ENCODE measurements at regions not wholly inside any gene's neighbourhood (a gene's known extent, or its start where the extent isn't known, plus 50 kb on each side); places are given as distances from the start of the nearest gene placed in this dataset.

DNA sequence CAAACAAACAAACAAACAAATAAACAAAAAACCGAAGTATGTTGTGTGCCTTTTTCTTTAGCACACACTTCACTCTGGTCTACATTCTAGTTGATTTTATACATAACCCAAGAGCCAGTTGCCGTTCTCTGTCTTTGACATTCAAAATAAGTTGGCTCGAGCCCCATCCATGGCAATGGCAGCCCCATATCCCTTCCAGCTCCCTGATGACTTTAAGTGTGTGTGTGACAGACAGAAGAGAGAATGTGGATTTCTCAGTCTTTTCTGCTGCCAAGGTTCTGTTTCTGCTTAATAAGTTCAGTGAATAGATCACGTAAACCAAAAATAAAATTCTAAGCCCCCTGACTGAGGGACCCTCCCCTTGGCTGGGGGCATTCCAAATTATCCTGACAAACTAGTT, 100.6 kb upstream of the TENM4 start:
- intact Hi-C loops (cut with DNase I) = no loop called here
- H3K36me3 ChIP-seq = no peaks in the 10 kb centered on the region
- 70 to 78% (median 75%) methylated on average over 4 of the region's 4 CpGs for WGBS, 4 donors

GRCh38 chr11:79538775-79539174, 97.9 kb upstream of the TENM4 start:
- no peak overlapping the region for H3K27ac ChIP-seq
- TF ChIP-seq, protein P1, sequence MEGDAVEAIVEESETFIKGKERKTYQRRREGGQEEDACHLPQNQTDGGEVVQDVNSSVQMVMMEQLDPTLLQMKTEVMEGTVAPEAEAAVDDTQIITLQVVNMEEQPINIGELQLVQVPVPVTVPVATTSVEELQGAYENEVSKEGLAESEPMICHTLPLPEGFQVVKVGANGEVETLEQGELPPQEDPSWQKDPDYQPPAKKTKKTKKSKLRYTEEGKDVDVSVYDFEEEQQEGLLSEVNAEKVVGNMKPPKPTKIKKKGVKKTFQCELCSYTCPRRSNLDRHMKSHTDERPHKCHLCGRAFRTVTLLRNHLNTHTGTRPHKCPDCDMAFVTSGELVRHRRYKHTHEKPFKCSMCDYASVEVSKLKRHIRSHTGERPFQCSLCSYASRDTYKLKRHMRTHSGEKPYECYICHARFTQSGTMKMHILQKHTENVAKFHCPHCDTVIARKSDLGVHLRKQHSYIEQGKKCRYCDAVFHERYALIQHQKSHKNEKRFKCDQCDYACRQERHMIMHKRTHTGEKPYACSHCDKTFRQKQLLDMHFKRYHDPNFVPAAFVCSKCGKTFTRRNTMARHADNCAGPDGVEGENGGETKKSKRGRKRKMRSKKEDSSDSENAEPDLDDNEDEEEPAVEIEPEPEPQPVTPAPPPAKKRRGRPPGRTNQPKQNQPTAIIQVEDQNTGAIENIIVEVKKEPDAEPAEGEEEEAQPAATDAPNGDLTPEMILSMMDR (IDR thresholded peaks at IDR 0.05) = no peak
- TF ChIP-seq POLR2A (IDR thresholded peaks at IDR 0.05) = no peak
- no peaks in the 10 kb centered on the region for H3K9me3 ChIP-seq
- 56 to 65% (median 64%) methylated on average over 3 of the region's 3 CpGs for WGBS, 4 donors
- ATAC-seq (no peak), DNase-seq (no peak)
- H3K4me3 ChIP-seq = no peak overlapping the region
- intact Hi-C loops (cut with DNase I) = no loop called here
- no peaks in the 10 kb centered on the region for H3K4me1 ChIP-seq
- H3K27me3 ChIP-seq = no peaks in the 10 kb centered on the region
- H3K36me3 ChIP-seq = no peaks in the 10 kb centered on the region

More for the DNA sequence above, 100.6 kb upstream of the TENM4 start:
- no peaks in the 10 kb centered on the region for H3K9me3 ChIP-seq
- H3K27me3 ChIP-seq = no peaks in the 10 kb centered on the region
- TF ChIP-seq POLR2A (IDR thresholded peaks at IDR 0.05) = no peak
- TF ChIP-seq, protein P1 (IDR thresholded peaks at IDR 0.05) = no peak
- H3K4me3 ChIP-seq = no peak overlapping the region
- ATAC-seq (no peak), DNase-seq (no peak)
- no peaks in the 10 kb centered on the region for H3K4me1 ChIP-seq
- H3K27ac ChIP-seq = no peak overlapping the region

- Histone ChIP-seq H3K36me3 (no peaks in the 10 kb centered on the region), H3K27ac (no peak overlapping the region), H3K9me3 (no peaks in the 10 kb centered on the region), H3K4me1 (no peaks in the 10 kb centered on the region), H3K27me3 (no peaks in the 10 kb centered on the region), H3K4me3 (no peak overlapping the region)
- intact Hi-C loops (cut with DNase I) = no loop called here
- 35 to 44% (median 39%) methylated on average over 5 of the region's 5 CpGs for WGBS, 4 donors
- peak; percentile 12 to 81 (median 60) for ATAC-seq
- TF ChIP-seq POLR2A (IDR thresholded peaks at IDR 0.05) = no peak
- TF ChIP-seq, protein P1 (IDR thresholded peaks at IDR 0.05) = no peak
- no peak for DNase-seq
Observed at GRCh38 chr11:79536155-79536917, 95.5 kb upstream of the TENM4 start.

GRCh38 chr11:79535606-79536005, 94.8 kb upstream of the TENM4 start:
- WGBS, 4 donors = 68 to 86% (median 78%) methylated on average over 1 of the region's 1 CpG
- Histone ChIP-seq H3K4me3 (no peak overlapping the region), H3K36me3 (no peaks in the 10 kb centered on the region), H3K27ac (no peak overlapping the region), H3K27me3 (no peaks in the 10 kb centered on the region), H3K9me3 (no peaks in the 10 kb centered on the region), H3K4me1 (no peaks in the 10 kb centered on the region)
- intact Hi-C loops (cut with DNase I) = no loop called here
- no peak for TF ChIP-seq POLR2A (IDR thresholded peaks at IDR 0.05)
- TF ChIP-seq, protein P1 (IDR thresholded peaks at IDR 0.05) = no peak
- no peak for ATAC-seq
- no peak for DNase-seq

Data from heart left ventricle (tissue), 16 donors.